ENCODE measurements at regions not wholly inside any gene's neighbourhood (a gene's known extent, or its start where the extent isn't known, plus 50 kb on each side); places are given as distances from the start of the nearest gene placed in this dataset.

DNA sequence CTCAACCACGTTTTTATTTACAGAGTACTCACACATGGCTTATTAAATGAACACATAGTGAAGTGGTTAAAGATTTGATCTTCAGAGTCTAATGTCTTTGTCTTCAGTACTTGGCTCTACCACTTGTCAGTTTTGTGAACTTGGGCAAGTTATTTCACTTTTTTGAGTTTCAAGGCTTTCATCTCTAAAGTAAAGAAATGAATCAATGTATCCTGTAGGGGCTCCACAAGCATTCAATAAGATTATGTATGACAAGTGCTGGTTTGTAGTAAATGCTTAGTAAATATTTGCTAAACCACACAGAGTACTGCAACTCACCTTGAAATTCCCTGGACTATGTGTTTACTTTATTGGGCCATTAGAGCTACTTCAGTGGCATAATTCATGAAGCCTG is 446.0 kb upstream of the GOT2 start (continued):
- TF ChIP-seq, protein P1, sequence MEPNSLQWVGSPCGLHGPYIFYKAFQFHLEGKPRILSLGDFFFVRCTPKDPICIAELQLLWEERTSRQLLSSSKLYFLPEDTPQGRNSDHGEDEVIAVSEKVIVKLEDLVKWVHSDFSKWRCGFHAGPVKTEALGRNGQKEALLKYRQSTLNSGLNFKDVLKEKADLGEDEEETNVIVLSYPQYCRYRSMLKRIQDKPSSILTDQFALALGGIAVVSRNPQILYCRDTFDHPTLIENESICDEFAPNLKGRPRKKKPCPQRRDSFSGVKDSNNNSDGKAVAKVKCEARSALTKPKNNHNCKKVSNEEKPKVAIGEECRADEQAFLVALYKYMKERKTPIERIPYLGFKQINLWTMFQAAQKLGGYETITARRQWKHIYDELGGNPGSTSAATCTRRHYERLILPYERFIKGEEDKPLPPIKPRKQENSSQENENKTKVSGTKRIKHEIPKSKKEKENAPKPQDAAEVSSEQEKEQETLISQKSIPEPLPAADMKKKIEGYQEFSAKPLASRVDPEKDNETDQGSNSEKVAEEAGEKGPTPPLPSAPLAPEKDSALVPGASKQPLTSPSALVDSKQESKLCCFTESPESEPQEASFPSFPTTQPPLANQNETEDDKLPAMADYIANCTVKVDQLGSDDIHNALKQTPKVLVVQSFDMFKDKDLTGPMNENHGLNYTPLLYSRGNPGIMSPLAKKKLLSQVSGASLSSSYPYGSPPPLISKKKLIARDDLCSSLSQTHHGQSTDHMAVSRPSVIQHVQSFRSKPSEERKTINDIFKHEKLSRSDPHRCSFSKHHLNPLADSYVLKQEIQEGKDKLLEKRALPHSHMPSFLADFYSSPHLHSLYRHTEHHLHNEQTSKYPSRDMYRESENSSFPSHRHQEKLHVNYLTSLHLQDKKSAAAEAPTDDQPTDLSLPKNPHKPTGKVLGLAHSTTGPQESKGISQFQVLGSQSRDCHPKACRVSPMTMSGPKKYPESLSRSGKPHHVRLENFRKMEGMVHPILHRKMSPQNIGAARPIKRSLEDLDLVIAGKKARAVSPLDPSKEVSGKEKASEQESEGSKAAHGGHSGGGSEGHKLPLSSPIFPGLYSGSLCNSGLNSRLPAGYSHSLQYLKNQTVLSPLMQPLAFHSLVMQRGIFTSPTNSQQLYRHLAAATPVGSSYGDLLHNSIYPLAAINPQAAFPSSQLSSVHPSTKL (CRISPR knock-in tag; IDR thresholded peaks at IDR 0.05): peak; percentile 96
- TF ChIP-seq ZNF567 (CRISPR knock-in tag; IDR thresholded peaks at IDR 0.05; ENCODE audit: borderline replicate concordance) (no peak), SIN3A (IDR thresholded peaks at IDR 0.05; ENCODE audit: borderline replicate concordance, low read depth, low read length) (no peak), HMG20A (CRISPR knock-in tag; IDR thresholded peaks at IDR 0.05; ENCODE audit: borderline replicate concordance) (peak; percentile 76), ZNF652 (CRISPR knock-in tag; IDR thresholded peaks at IDR 0.05; ENCODE audit: borderline replicate concordance, low read depth) (no peak), ZNF660 (CRISPR knock-in tag; IDR thresholded peaks at IDR 0.05; ENCODE audit: borderline replicate concordance, low read depth) (no peak), CREB1 (IDR thresholded peaks at IDR 0.05) (no peak), CREB1 (CRISPR knock-in tag; IDR thresholded peaks at IDR 0.05) (peak; percentile 15; the same call in 1 of the 2 replicates), KAT8 (CRISPR knock-in tag; IDR thresholded peaks at IDR 0.05) (no peak), GLI4 (CRISPR knock-in tag; IDR thresholded peaks at IDR 0.05; ENCODE audit: borderline replicate concordance) (no peak), ZNF205 (CRISPR knock-in tag; IDR thresholded peaks at IDR 0.05) (peak; percentile 98), ZBTB21 (CRISPR knock-in tag; IDR thresholded peaks at IDR 0.05) (no peak), ZNF558 (CRISPR knock-in tag; IDR thresholded peaks at IDR 0.05; ENCODE audit: borderline replicate concordance) (no peak), ZSCAN31 (CRISPR knock-in tag; IDR thresholded peaks at IDR 0.05; ENCODE audit: low read depth) (no peak), ZNF768 (CRISPR knock-in tag; IDR thresholded peaks at IDR 0.05) (no peak), ZNF563 (CRISPR knock-in tag; IDR thresholded peaks at IDR 0.05) (no peak), ZNF24 (IDR thresholded peaks at IDR 0.05) (no peak)
- TF ChIP-seq, protein P2, sequence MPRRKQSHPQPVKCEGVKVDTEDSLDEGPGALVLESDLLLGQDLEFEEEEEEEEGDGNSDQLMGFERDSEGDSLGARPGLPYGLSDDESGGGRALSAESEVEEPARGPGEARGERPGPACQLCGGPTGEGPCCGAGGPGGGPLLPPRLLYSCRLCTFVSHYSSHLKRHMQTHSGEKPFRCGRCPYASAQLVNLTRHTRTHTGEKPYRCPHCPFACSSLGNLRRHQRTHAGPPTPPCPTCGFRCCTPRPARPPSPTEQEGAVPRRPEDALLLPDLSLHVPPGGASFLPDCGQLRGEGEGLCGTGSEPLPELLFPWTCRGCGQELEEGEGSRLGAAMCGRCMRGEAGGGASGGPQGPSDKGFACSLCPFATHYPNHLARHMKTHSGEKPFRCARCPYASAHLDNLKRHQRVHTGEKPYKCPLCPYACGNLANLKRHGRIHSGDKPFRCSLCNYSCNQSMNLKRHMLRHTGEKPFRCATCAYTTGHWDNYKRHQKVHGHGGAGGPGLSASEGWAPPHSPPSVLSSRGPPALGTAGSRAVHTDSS (CRISPR knock-in tag; conservative IDR thresholded peaks at IDR 0.05): no peak
- TF ChIP-seq, protein P3, sequence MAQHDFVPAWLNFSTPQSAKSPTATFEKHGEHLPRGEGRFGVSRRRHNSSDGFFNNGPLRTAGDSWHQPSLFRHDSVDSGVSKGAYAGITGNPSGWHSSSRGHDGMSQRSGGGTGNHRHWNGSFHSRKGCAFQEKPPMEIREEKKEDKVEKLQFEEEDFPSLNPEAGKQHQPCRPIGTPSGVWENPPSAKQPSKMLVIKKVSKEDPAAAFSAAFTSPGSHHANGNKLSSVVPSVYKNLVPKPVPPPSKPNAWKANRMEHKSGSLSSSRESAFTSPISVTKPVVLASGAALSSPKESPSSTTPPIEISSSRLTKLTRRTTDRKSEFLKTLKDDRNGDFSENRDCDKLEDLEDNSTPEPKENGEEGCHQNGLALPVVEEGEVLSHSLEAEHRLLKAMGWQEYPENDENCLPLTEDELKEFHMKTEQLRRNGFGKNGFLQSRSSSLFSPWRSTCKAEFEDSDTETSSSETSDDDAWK (CRISPR knock-in tag; IDR thresholded peaks at IDR 0.05): no peak
- TF ChIP-seq, protein P4, sequence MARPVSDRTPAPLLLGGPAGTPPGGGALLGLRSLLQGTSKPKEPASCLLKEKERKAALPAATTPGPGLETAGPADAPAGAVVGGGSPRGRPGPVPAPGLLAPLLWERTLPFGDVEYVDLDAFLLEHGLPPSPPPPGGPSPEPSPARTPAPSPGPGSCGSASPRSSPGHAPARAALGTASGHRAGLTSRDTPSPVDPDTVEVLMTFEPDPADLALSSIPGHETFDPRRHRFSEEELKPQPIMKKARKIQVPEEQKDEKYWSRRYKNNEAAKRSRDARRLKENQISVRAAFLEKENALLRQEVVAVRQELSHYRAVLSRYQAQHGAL (CRISPR knock-in tag; IDR thresholded peaks at IDR 0.05; ENCODE audit: not compliant biosample characterization): no peak
- TF ChIP-seq, protein P5, sequence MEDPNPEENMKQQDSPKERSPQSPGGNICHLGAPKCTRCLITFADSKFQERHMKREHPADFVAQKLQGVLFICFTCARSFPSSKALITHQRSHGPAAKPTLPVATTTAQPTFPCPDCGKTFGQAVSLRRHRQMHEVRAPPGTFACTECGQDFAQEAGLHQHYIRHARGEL (CRISPR knock-in tag; IDR thresholded peaks at IDR 0.05): no peak
- TF ChIP-seq, protein P6, sequence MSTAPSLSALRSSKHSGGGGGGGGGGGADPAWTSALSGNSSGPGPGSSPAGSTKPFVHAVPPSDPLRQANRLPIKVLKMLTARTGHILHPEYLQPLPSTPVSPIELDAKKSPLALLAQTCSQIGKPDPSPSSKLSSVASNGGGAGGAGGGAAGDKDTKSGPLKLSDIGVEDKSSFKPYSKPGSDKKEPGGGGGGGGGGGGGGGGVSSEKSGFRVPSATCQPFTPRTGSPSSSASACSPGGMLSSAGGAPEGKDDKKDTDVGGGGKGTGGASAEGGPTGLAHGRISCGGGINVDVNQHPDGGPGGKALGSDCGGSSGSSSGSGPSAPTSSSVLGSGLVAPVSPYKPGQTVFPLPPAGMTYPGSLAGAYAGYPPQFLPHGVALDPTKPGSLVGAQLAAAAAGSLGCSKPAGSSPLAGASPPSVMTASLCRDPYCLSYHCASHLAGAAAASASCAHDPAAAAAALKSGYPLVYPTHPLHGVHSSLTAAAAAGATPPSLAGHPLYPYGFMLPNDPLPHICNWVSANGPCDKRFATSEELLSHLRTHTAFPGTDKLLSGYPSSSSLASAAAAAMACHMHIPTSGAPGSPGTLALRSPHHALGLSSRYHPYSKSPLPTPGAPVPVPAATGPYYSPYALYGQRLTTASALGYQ (CRISPR knock-in tag; IDR thresholded peaks at IDR 0.05): peak; percentile 76

Data from HepG2 (cell line).